GM21447 (cell line): ENCODE measurements at regions not wholly inside any gene's neighbourhood (a gene's known extent, or its start where the extent isn't known, plus 50 kb on each side); places are given as distances from the start of the nearest gene placed in this dataset.

Experiments
- ATAC-seq: cut with Tn5 transposase; IDR thresholded peaks from one replicate; pipeline ENCODE4 v1.9.1; 2021; ENCODE audit not compliant: unreplicated experiment

GRCh38 chr16:79691007-79691406 is 90.5 kb upstream of the MAF start:
- ATAC-seq, result no peak

DNA sequence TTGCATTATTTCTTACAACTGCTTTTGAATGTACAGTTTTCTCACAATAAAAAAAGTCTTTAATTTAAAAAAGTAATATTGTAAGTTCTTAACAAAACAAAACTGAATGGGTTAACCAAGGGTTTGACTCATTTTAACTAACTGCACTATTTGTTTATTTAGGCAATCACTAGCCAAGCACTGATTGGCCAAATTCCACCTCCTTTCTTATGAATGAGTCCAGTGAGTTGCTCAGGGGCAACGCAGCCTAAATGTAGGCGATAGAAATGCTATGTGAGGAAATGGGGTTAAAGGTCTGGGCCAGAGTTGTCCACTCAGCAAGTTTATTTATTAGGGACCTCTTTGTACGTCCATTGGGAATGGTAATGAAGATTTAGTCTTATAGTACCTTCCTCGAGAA is 89.6 kb upstream of the MAF start:
- ATAC-seq, result no peak

DNA sequence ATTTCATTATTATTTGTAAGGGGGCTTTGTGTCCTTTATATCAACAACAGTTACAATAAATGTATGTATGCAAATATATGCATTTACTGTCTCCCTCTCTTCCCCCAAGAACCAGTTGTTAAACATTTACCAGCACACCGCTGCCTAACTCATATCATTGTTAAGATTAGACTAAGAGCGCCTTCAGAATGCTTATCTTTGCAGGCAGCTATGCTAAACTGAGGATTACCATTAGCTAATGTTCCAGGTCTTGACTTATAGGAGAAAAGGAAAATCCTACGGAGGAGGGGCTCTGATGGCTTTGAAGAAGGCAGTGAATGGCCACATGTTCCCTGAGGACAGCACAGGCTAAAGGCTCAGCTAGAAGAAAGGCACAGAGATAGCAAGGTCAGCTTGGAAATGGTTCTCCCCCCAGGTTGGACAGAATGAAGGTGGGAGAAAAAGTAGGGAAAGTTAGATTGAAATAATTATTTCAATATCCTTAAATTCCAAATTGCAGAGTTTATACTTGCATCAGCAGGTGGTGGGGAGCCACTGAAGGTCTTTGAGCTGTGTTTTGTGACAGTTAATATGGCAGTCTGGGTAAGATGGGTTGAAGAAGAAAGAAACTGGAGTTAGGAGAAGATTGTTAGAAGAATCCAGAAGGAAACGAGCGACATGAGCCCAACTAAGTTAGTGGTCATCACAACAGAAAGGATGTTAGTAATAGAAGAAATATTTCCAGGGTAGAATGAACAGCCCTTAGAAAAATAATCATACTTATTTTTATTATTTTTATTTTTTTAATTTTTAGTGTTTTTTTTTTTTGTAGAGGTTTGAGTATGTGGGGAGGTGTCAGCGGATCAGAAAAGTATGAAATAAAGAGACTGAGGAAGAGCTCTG is 87.0 kb upstream of the MAF start:
- no peak for ATAC-seq

GRCh38 chr16:79685871-79686270 is 85.3 kb upstream of the MAF start:
- ATAC-seq, result no peak

GRCh38 chr16:79679334-79679733 is 78.8 kb upstream of the MAF start:
- no peak for ATAC-seq

DNA sequence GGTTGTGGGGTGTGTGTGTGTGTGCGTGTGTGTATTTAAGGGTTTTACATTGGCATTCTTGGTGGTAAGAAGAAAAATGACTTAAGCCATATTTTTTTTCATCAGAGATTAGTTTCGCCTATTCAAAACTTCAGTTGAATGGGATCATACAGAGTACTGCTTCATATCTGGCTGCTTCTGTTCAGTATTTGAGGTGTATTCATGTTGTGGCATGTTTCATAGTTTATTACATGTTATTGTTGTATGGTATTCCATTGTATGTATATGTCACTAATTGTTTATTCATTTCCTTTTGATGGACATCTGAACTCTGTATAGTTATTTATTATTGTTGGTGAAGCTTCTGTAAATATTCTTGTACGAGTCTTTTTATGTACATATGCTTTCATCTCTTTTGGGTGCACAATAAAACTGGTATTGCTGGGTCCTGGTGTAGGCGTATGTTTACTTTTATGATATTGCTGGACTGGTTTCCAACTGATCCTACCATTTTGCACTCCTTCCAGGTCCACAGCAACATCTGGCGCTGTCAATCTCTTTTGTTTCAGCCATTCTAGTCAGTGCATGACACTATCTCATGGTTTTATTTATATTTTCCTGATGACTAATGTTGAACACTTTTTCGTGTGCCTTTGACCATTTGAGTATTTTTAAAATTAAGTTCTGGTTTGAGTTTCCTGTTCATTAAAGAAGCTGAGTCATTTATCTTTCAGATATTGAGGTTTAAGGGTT is 77.4 kb upstream of the MAF start:
- ATAC-seq, result no peak

GRCh38 chr16:79673635-79674034 is 73.1 kb upstream of the MAF start:
- ATAC-seq, result no peak

DNA sequence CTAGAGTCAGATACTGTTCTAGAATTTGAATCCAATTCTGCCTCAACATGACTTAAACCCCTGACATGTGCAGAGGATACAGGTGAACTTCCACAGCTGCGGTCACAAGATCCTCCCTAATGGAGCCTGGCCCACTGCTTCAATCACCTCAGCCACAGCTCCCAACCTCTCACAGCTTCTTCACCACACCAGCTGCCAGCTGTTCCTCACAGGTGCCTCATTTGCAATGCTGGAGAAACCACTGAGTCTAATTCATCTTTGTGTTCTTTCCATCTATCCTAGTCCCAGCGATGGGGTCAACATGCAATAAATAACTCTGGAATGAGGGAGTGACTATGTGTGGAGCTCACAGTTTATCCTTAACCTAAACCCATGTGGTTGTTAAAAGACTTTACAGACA is 72.0 kb upstream of the MAF start:
- no peak for ATAC-seq

DNA sequence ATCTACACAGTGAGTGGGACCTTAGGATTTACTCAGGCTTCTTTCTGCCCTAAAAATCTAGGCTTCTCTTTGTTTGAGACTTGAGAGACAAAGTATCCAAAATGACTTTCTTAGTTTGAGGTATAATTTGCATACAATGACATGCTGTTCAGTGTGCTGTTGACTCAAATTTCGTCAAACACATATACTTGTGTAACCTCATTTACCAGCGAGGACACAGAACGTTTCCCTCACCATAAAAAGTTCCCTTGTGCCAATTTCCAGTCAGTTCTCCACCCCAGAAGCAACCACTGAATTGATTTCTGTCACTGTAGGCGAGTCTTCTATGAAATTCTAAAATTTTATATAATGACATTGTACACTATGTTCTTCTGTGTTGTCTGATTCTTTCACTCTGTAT is 68.0 kb upstream of the MAF start:
- no peak for ATAC-seq

GRCh38 chr16:79665970-79666369 is 65.4 kb upstream of the MAF start:
- no peak for ATAC-seq

DNA sequence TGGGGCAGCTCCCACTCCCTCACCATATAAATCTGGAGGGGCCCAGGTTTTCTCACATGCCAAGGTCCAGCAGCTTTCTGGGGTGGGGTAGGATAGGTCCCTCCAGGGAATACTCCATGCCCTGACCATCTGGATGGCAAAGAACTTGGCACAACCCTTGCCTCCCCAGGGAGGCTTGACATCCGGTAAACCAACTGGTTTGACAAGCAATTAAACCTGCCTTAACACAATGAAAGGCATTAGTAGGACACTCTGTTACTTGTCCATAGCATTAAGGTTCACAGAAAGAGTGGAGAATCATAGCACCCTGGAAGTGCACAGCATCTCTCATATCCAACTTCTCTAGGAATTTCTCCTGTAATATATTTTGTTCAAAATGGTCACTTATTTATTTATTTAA is 63.9 kb upstream of the MAF start:
- no peak for ATAC-seq

DNA sequence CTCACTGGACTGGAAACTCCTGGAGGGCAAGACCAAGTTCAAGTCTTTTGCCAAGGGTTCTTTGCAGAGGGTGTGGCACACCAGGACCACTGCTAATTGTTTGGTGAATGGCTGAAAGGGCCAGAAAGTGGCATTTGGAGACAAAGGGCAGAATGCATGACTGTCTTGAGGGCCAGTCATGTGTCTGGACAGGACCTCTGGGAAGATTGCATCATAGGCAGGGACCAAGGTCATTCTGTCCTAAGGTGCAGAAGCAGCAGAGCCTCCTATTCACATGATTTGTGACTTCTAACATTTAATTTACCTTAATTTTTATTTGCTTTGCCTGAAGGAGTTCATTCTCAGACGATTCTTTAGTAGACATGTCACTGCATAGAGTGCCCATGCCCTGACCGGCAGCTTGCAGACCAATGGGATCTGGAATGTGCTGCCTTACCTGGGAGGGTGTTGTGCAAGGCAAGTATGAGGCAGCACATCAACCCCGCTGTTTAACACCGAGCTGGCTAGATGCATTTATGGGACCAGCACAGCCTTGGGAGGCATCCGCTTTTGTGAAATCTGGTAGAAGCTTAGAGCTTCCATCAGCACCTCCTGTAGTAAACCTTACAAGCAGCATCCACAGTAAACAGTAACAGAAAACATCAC is 62.3 kb upstream of the MAF start:
- no peak for ATAC-seq

DNA sequence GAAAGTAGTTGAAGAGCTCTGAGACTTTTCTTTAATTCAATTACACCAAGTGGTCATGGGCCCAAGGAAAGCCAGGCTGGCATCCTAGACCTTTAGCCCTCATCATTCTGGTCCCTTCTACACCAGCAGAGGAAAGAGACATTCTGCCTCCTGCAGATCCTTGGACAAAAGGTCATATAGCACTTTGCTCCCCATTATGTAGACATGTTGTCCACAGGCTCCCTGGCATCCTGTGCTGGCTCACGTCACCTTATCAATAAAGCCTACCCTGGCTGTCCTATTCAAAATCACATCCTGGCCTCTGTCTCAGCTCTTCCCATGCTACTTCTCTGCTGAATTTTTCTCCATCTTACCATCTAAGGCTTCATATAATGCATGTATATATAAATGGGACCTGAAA is 61.6 kb upstream of the MAF start:
- ATAC-seq, result no peak

- ATAC-seq, result no peak
Measured at GRCh38 chr16:79661578-79661977, 61.0 kb upstream of the MAF start.

DNA sequence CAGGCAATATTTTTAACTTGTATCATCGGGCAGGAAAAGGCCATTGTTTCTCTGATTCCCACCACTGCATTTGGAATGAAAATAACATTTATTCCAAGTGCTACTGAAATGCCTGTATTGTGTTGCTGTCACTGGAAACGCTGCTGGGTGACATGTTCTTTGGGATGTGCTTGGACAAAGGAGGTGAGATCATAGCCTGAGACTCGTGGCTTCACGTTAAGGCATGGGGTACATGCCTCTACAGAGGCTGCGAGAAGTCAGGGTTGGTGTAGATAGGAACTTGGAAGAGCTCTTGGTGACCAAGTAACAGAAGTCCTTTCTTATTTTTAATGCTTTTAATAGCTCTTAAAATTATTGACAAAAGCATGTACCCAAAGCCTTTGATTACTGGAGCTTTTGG is 58.8 kb upstream of the MAF start:
- no peak for ATAC-seq

DNA sequence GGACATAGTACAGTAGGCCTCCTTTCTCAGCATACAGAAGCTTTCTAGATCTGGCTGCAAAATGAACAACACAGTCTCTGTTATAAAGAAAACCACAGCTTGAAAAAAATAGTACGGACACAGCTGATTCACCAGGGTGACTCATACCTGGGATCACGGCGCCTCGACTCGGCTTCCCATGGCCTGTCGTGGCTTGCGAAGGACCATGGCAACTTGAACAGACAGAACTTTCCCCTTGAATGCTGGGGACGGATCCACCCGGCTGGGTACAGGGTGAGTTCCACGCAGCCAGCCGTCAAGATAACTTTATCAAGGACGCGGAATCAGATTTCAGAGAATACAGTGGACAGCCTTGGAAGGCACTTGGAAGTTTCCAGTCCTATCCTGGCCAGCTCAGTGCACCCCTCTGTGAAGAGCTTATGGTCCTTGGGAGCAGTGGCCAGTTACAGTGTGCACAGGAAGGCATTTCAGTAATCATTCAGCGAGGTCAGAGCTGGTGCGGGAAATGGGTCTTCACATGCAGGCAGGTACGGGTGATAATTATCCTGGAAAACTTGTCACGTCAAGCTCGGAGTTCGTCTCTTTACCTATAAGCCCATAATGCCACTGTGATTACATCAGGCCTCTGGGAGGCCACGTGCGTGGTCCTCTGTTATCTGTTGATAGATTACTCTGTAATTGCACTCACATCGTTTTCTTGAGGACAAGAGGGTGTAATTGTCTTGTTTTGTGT is 57.9 kb upstream of the MAF start:
- no peak for ATAC-seq

DNA sequence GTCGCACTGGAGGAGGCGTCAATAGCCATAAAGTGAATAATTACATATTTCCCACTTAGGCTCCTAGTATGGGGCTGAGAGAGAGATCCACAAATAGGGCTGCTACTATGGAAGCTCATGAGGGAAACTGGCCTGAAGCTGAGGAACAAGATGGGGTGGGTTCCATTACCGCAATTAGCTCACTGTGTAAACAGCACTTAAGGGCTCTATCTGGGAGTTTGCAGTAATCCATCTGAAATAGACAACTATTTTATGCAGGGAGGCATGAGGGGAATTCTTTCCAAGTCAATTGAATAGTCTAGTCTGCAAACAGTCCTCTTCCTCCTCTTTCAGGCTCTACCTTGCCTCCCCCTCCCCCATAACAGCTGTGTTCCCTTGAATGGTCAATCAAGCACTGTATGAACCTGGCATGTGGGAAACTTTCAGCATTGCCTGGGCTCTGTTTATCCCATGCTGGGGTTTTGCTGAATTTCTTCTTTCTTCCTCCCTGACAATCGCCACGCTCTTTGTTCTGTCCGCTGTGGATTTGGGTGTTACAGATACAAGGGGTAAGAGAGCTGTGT is 56.1 kb upstream of the MAF start:
- ATAC-seq, result no peak

DNA sequence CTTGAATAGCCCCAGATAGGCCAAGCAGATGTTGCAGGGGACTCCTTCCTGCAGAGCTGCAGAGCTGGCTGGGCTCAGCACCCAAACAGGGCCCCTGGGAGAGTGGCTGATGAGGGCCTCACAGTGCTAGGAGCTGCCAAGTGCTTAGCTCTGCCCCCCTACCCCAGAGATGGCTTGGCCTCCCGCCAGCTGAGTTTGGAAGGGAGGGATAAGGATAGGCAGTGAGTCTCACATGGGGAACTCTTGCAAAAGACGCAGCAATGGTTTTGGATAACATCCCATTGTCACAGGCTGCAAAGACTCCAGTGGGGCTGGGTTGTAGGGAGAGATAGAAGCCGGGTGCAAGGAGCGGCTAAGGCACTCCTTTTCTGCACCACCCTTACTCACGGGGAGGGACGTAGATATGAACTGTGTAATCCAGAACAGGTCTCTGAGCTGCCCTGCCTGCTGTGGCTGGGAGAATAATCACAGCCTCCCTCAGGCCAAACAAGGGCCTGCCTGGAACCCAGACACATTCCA is 52.9 kb upstream of the MAF start:
- no peak for ATAC-seq

- no peak for ATAC-seq
Measured at GRCh38 chr16:79651363-79651762, 50.8 kb upstream of the MAF start.
